GM12878 (cell line): ENCODE measurements at regions not wholly inside any gene's neighbourhood (a gene's known extent, or its start where the extent isn't known, plus 50 kb on each side); places are given as distances from the start of the nearest gene placed in this dataset.

Experiments
- CBX3 ChIP-seq: fragments of 200-600 bp; sonication (generic); IDR thresholded peaks from 2 replicates; pipeline ENCODE4 v1.6.1; 2016; ENCODE audit warnings: low read depth, borderline replicate concordance
- CREB1 ChIP-seq: IDR thresholded peaks from 2 replicates; pipeline ENCODE4 v1.6.1; 2012; ENCODE audit warnings: low read depth, mild to moderate bottlenecking, inconsistent platforms
- FOS ChIP-seq: IDR thresholded peaks from 3 replicates; pipeline ENCODE4 v1.6.1; 2011; ENCODE audit warnings: borderline replicate concordance; ENCODE audit not compliant: insufficient read length; ENCODE audit errors: extremely low read depth
- NFYB ChIP-seq: IDR thresholded peaks from 2 replicates; pipeline ENCODE4 v1.6.1; 2011; ENCODE audit warnings: low read depth, mild to moderate bottlenecking, low read length, improper control_type of control experiment, moderate library complexity; ENCODE audit not compliant: insufficient read depth
- NRF1 ChIP-seq: conservative IDR thresholded peaks from 2 replicates; pipeline ENCODE4 v1.6.1; 2011; ENCODE audit warnings: mild to moderate bottlenecking, low read depth, low read length, improper control_type of control experiment
- RBBP5 ChIP-seq: fragments of 200-600 bp; sonication (generic); conservative IDR thresholded peaks from 2 replicates; pipeline ENCODE4 v1.6.1; 2016
- ZNF384 ChIP-seq: IDR thresholded peaks from 2 replicates; pipeline ENCODE4 v1.6.1; 2012; ENCODE audit warnings: low read depth, mild to moderate bottlenecking, low read length, improper control_type of control experiment, borderline replicate concordance
- TF ChIP-seq, protein P1 (sequence below), 3 experiments: IDR thresholded peaks in 2 of 3; conservative IDR thresholded peaks in 1 of 3; 2 replicates each; pipeline ENCODE4 v1.5.1; 2011; ENCODE audit warnings: low read depth in 3 of 3, low read length in 3 of 3, mild to moderate bottlenecking in 3 of 3, control low read depth in 2 of 3, moderate library complexity in 2 of 3, inconsistent platforms in 1 of 3, mixed read lengths in 1 of 3; ENCODE audit not compliant: control insufficient read depth in 2 of 3, insufficient read depth in 1 of 3; ENCODE audit errors: extremely low read depth in 1 of 3
- TF ChIP-seq, protein P2 (sequence below): IDR thresholded peaks from 2 replicates; pipeline ENCODE4 v1.6.1; 2011; ENCODE audit warnings: low read depth, low read length, improper control_type of control experiment, borderline replicate concordance

DNA sequence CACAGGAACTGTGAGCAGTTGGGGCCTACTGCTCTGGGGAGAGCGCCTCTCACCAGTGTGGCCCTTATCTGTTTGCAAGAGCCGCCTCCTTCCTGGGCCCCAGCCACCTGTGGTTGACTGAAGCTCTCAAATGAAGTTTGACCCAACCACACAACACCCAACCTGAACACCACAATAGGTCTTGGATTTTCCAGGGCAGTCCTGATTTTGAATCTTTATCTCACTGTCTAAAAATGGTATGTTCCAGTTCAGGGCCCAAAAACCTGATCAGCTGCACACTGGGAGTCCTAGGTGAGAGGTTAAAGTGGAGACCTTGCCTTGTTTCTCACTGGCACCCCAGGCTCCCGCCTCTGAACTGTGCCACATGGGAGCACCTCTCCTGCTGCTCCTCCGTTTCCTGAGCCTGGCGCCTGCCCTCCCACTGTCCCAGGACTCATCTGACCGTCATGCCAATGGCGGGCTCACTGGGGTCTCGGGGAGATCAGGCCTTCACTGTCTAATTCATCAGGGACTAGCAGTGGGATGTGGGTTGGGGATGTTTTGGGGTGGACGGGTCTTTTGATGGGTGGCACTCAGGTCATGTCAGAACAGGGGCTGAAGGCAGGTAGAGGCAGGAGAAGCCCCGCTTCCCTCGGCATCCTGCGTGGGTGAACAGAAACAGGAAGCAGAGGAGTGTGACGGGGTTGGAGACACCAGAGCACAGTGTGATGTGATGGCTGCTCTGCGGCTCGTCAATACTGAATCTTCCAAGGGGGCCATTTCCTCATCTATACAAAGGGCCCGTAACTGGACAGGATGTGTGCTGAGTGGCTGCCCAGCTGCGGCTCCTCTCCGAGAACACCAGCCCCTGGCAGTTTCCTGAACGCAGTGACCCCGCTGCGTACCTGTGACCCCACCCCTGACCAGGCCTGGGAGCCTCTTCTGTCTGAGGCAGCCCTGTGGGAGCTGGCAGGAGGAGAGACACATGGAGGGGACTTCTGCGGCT lies 59.6 kb upstream of the ITPKB start:
- TF ChIP-seq, protein P1, sequence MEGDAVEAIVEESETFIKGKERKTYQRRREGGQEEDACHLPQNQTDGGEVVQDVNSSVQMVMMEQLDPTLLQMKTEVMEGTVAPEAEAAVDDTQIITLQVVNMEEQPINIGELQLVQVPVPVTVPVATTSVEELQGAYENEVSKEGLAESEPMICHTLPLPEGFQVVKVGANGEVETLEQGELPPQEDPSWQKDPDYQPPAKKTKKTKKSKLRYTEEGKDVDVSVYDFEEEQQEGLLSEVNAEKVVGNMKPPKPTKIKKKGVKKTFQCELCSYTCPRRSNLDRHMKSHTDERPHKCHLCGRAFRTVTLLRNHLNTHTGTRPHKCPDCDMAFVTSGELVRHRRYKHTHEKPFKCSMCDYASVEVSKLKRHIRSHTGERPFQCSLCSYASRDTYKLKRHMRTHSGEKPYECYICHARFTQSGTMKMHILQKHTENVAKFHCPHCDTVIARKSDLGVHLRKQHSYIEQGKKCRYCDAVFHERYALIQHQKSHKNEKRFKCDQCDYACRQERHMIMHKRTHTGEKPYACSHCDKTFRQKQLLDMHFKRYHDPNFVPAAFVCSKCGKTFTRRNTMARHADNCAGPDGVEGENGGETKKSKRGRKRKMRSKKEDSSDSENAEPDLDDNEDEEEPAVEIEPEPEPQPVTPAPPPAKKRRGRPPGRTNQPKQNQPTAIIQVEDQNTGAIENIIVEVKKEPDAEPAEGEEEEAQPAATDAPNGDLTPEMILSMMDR (IDR thresholded peaks at IDR 0.05 in 2 of 3, conservative IDR thresholded peaks at IDR 0.05 in 1 of 3; ENCODE audit: control insufficient read depth in 2 of 3, extremely low read depth in 1 of 3, insufficient read depth in 1 of 3, low read depth in 3 of 3, low read length in 3 of 3) = no peak
- TF ChIP-seq CREB1 (peak; percentile 87), NFYB (no peak), NRF1 (no peak), CBX3 (no peak), RBBP5 (no peak), ZNF384 (no peak), FOS (no peak)
- TF ChIP-seq, protein P2, sequence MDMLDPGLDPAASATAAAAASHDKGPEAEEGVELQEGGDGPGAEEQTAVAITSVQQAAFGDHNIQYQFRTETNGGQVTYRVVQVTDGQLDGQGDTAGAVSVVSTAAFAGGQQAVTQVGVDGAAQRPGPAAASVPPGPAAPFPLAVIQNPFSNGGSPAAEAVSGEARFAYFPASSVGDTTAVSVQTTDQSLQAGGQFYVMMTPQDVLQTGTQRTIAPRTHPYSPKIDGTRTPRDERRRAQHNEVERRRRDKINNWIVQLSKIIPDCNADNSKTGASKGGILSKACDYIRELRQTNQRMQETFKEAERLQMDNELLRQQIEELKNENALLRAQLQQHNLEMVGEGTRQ = no peak
